GM21529 (cell line): ENCODE measurements at regions not wholly inside any gene's neighbourhood (a gene's known extent, or its start where the extent isn't known, plus 50 kb on each side); places are given as distances from the start of the nearest gene placed in this dataset.
A peak's percentile ranks its signal among the peaks of the same experiment; 100 is the strongest.

Source experiments
- ATAC-seq: cut with Tn5 transposase; IDR thresholded peaks from one replicate; pipeline ENCODE4 v1.9.1; 2021; ENCODE audit not compliant: unreplicated experiment

GRCh38 chr9:109939698-109940342 lies 159.8 kb downstream of the PALM2AKAP2 start:
- no peak for ATAC-seq

- no peak for ATAC-seq
Measured at GRCh38 chr9:109940561-109940960, 160.6 kb downstream of the PALM2AKAP2 start.

GRCh38 chr9:109941771-109942170 lies 161.8 kb downstream of the PALM2AKAP2 start:
- ATAC-seq, result no peak

- ATAC-seq, result no peak
Measured at GRCh38 chr9:109945573-109945972, 165.6 kb downstream of the PALM2AKAP2 start.

- no peak for ATAC-seq
Measured at GRCh38 chr9:109948453-109948852, 168.5 kb downstream of the PALM2AKAP2 start.

- peak; percentile 76 for ATAC-seq
Measured at GRCh38 chr9:109950710-109951443, 170.9 kb downstream of the PALM2AKAP2 start.

- no peak for ATAC-seq
Measured at GRCh38 chr9:109953300-109953699, 173.3 kb downstream of the PALM2AKAP2 start.

- no peak for ATAC-seq
Measured at GRCh38 chr9:109953813-109954497, 174.0 kb downstream of the PALM2AKAP2 start.

- no peak for ATAC-seq
Measured at GRCh38 chr9:109956717-109957440, 176.9 kb downstream of the PALM2AKAP2 start.

- ATAC-seq, result no peak
Measured at GRCh38 chr9:109959679-109960078, 179.7 kb downstream of the PALM2AKAP2 start.

- ATAC-seq, result no peak
Measured at GRCh38 chr9:109961626-109962025, 181.6 kb downstream of the PALM2AKAP2 start.

- no peak for ATAC-seq
Measured at GRCh38 chr9:109962215-109962614, 182.2 kb downstream of the PALM2AKAP2 start.

GRCh38 chr9:109963079-109963478 lies 183.1 kb downstream of the PALM2AKAP2 start:
- no peak for ATAC-seq

- ATAC-seq, result peak; percentile 35
Measured at GRCh38 chr9:109966643-109967368, 186.8 kb downstream of the PALM2AKAP2 start.

- ATAC-seq, result peak; percentile 42
Measured at GRCh38 chr9:109967651-109968642, 187.9 kb downstream of the PALM2AKAP2 start.

GRCh38 chr9:109969011-109969410 lies 189.0 kb downstream of the PALM2AKAP2 start:
- ATAC-seq, result no peak

- no peak for ATAC-seq
Measured at GRCh38 chr9:109969573-109970237, 189.7 kb downstream of the PALM2AKAP2 start.

- ATAC-seq, result no peak
Measured at GRCh38 chr9:109971226-109971625, 191.2 kb downstream of the PALM2AKAP2 start.
